NCI-H82 (cell line): ENCODE measurements at regions not wholly inside any gene's neighbourhood (a gene's known extent, or its start where the extent isn't known, plus 50 kb on each side); places are given as distances from the start of the nearest gene placed in this dataset.

Experiments
- DNase-seq: peaks from one replicate; lab custom pipeline; 2025; lab: John Stamatoyannopoulos, UW

DNA sequence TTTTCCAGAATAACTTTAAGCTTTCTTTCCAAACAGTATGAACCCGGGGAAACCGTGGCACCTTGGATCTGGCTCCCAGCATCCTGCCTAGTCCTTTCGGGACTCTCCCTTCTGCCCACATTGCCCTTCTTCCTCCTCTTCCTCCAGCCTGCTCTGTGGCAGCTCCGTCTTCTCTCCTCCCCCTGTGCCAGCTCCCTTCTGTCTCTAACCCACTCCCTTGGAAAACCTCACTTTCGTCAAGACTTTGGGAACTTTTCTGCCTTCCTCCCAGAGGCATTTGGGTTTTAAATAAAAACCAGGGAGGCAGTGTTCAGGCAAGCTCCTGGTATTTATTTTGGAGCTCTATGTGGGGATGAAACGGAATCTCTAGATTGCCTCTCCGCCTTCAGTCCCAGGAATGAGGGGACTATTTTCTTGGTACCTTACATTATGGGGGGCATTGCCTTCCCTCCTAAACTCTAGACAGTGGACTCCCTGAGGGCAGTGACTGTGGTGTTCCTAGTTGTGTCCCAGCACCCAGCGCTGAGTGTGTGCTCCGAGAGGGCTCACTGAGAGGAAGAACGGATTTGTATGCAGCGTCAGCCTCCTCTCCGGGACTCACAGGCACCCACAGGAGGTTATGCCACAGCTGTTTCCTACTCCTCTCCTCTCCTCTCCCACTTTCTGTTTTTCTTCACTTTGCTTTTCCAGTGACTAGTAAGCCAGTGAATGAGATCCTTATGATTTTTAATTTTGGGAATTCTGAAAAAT is 105.4 kb upstream of the MRPS22 start:
- DNase-seq = peak; percentile 17

DNA sequence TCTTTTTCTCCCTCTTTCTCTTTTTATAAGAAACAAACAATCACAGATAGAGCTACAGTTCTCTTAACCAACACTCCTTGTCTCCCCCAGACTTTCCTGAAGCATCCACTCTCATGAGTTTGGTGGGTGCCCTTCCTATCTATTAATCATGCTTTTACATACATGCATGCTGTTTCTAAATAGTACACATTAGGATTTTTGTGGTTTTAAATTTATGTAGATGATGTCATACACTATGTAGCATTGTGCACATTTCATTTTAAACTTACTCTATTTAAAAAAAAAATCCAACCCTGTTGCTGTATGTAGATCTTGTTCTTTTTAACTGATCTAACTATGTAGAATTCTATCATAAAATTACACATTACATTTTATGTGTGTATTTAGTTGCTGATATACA is 104.3 kb upstream of the MRPS22 start:
- DNase-seq = no peak

DNA sequence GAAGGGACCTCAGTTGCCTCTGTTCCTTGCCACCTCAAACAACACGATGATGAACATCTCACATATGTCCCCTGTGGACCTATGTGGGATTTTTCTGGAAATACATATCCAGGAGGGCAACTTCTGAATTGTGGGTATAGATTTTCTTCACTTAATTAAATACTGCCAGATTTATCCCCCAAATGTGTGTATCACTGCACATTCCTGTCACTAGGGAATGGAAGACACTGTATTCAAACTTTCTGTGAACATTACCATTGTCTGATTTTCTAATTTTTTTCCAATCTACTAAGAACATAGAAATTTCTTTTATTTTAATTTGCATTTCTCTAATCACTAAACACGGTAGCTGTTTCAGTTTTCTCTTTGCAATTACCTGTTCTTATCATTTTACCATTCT is 102.0 kb upstream of the MRPS22 start:
- no peak for DNase-seq

DNA sequence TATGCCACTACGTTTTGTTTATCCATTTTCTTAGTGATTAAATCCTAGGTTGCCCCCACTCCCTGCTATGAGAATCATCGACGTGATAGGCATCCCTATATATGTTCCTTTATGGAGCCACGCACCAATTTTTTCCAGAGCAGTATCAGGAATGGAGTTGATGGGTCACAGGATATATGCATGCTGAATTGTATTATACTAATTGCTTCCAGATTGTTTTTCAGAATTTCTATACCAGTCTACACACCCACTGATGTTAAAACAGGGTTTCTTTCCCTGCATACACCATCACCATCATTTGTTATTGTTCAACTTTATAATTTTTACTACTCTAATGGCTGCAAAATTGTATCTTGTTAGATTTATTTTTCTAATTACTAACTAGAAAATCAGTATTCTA is 100.1 kb upstream of the MRPS22 start:
- no peak for DNase-seq

GRCh38 chr3:139248593-139249255 is 95.1 kb upstream of the MRPS22 start:
- DNase-seq = no peak

GRCh38 chr3:139251529-139251928 is 92.3 kb upstream of the MRPS22 start:
- DNase-seq = no peak

DNA sequence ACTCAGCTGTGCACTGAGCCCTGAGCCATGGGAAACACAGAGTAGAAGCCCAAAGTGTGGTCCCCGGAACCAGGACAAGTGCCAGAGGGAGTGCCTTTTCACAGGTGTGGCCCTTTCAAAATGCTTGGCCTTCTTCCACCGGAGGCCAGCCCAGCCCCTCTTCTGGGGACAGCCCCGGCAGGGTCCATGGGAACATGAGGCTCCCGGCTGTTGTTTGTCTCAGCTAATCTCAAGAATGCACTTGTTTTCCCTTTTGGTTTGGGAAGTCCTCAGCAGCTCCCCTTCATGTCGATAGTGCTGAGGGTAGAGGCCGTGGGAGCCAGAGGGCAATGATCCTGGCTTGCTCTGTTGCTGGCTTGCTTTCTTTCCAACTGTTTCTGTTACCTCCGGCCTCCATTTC is 91.1 kb upstream of the MRPS22 start:
- no peak for DNase-seq

DNA sequence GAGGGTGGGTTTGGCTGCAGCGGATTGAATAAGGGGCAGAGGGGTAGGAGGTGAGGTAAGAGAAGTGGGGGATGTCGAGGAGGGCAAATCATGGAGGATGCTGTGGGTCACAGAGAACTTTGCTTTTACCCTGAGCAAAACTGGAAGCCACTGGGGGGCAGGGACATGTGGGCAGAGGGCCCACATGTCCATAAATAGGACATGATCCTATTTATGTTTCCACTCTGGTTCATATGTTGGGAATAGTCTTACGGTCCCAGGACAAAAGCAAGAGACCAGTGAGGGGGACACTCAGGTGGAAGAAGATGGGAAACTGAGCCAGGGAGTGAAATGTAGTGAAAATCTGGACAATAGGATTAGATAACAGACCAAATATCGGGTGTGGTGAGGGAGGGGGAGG is 85.5 kb upstream of the MRPS22 start:
- no peak for DNase-seq

DNA sequence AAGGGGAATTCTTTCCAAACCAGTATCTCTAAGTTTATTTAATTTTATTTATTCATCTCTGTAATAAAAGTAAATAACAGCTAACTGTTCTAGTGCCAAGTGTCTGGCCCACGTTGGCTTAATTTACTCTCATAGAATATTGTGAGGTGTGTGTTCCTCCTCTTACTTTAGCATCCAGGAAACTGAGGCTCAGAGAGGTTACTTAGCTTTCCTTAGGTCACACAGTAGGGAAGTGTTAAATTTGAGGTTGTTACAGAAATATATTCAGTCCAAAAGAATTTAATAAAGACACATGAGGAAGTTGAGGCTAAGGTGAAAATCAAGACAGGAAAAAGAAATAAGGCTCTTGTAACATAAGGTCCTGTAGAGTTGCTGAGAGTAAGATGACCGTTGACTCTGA is 84.4 kb upstream of the MRPS22 start:
- no peak for DNase-seq

- no peak for DNase-seq
Observed at GRCh38 chr3:139260041-139260486, 83.8 kb upstream of the MRPS22 start.

DNA sequence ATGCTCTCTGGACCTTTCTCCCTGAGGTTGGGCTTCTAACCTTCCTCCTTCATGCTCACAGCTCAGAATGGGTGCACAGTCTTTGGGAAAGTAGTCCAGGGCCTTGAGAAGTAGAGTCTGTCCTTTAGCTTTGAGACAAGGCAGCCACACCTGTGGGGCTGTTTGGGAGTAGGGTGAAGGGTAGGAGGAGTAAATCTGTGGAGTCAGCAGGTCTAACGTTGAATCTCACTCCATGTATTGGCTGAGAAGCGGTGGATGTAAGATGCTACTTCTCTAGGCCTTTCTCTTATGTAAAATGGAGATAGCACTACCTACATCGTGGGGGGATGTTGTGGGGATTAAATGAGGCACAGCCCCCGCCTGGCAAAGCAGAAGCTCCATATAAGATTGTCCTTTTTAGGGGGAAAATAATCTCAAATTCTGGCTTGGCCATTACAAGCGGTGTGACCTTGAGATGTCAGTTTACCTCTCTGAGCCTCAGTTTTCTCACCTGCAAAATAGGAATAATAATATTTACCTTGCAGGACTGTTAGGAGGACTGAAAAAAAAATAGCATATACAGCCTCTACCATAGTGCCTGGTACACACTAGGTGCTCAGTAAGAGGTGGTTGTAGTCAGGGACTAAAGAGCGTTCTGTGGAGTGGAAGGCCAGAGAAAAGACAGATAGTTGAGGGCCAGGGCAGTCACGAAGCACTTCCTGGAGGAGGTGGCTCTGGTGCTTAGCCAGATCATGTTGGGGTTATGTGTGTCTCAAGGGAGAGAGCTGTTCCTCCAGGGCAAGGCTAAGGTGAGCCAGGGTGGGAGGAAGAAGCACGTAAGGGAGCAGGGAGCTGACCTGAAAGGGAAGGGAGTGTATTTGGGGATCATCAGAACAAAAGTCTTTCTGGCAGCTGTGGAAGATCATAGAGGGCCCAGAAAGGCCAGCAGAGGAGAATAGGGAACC is 82.8 kb upstream of the MRPS22 start:
- DNase-seq = no peak

- DNase-seq = no peak
Observed at GRCh38 chr3:139261754-139262586, 81.8 kb upstream of the MRPS22 start.

DNA sequence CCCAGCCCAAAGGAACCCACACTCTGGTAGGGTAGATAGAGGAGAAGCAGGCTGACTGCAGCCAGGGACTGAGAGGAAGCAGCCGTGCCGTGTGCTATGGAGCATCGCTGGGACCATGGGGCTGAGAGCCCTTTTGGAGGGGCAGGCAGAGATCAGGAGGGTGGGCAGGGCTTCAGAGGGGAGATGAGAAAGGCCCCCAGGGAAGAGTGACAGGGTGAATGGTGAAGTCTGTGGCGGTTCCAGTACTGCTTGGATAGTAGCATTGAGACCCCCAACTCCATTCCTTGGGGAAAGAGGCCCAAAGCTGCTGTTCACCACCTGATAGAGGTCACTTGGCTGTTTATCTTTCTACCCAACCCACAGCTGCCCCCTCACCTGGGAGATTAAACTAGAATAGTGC is 80.0 kb upstream of the MRPS22 start:
- DNase-seq = no peak

- DNase-seq = no peak
Observed at GRCh38 chr3:139264375-139264774, 79.4 kb upstream of the MRPS22 start.

DNA sequence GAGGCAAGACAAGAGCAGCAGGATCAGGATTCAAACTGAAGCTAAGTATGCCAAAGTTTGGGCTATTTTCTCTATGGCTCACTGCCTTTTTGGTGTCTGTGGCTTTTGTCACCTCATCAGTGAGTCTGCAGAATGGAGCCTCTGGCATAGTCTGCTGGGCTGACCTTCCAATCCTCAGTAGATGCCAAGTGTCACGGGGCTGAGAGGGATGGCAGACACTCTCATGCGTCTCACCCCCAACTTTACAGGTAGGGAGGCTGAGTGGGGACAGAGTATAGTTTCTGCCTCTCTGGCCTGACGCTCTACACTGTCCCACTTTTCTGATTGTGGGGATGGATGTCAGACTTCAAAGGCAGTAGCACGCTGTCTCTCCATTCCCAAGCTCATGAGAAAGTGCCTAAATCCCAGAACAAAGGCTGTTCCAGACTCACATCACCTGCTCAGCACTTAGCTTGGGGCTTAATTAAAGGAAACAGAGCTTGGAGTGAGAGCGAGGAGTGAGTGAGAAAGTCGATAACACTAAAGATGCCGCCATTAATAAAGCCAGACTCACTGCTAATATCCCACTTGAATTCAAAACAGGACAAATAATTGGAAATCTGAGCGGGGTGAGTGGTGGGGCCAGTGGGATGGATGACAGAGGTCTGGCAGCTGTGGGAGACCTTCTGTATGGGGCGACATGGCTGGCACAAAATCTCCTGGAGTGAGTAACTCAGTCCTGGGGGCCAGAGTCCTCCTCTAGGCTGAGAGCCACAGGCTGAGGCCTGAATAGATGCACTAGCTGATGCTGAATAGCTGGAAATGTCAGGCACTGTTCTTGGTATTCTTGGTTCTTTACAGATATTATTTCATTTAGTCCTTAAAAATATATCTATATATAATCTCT is 78.4 kb upstream of the MRPS22 start:
- no peak for DNase-seq

- DNase-seq = no peak
Observed at GRCh38 chr3:139267300-139268246, 76.2 kb upstream of the MRPS22 start.

DNA sequence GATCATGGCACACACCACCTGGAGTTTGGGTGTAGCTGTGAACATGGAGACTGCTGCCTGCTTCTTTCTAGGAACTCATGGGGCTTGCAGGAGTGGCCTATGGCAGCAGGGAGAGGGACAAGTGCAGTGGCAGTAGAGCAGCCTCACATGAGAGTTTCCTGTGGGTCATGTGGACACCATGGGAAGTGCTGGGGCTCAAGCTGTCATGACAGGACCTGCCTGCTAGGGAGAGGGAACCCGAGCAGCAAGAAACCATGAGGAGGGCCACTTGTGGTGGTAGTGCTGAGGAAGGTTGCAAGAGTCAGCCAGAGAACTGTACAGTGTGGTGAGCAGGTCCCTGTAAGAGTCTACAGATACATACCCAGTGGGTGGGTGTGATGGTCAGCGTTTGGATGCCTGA is 73.8 kb upstream of the MRPS22 start:
- no peak for DNase-seq

GRCh38 chr3:139270652-139271051 is 73.2 kb upstream of the MRPS22 start:
- DNase-seq = peak; percentile 35

DNA sequence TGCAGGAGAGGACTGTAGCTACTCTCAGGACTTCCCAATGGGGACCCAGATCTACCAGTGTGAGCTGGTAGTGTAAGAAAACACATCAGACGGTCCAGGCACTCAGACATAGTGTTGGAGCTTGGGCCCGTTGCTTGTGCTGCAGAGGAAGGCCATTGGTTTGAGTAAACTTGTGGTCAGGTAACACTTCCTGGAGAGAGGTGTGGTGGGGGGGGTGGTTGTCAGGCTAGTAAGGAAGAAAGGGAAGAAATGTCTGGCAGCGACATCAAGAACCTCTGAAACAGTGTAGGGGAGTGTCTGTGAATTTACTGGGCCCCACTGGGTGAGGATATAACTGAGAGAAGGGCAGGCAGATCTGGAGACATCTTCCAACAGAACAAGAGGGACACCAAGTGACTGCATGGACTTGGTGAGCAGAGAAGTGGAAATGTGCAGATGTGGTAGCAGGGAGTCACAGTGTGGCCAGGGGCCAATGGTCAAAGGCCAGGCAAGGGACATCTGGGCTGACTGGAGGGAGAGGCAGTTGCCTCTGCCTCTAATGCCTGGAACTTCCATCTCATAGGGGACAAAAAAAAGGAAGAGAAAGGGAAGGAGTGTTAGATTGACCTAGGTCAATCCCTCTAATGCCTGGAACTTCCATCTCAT is 63.7 kb upstream of the MRPS22 start:
- DNase-seq = no peak
